ENCODE measurements at regions not wholly inside any gene's neighbourhood (a gene's known extent, or its start where the extent isn't known, plus 50 kb on each side); places are given as distances from the start of the nearest gene placed in this dataset.

- no peak overlapping the region for H3K4me3 ChIP-seq (ENCODE audit: low read length)
- no peak for TF ChIP-seq CTCF (conservative IDR thresholded peaks at IDR 0.05; ENCODE audit: low read length)
- no peak for DNase-seq (ENCODE audit: low read depth)
Measured at GRCh38 chr7:27315066-27315465, 72.5 kb downstream of the EVX1 start.

- TF ChIP-seq CTCF (conservative IDR thresholded peaks at IDR 0.05; ENCODE audit: low read length): no peak
- DNase-seq (ENCODE audit: low read depth): peak; percentile 36
- no peak overlapping the region for H3K4me3 ChIP-seq (ENCODE audit: low read length)
Measured at GRCh38 chr7:27316311-27316710, 73.7 kb downstream of the EVX1 start.

- no peak overlapping the region for H3K4me3 ChIP-seq (ENCODE audit: low read length)
- TF ChIP-seq CTCF (conservative IDR thresholded peaks at IDR 0.05; ENCODE audit: low read length): no peak
- DNase-seq (ENCODE audit: low read depth): no peak
Measured at GRCh38 chr7:27324246-27324645, 81.6 kb downstream of the EVX1 start.

- peak; percentile 9; the same call in 1 of the 2 replicates for TF ChIP-seq CTCF (conservative IDR thresholded peaks at IDR 0.05; ENCODE audit: low read length)
- no peak overlapping the region for H3K4me3 ChIP-seq (ENCODE audit: low read length)
- DNase-seq (ENCODE audit: low read depth): no peak
Measured at GRCh38 chr7:27329909-27330308, 87.3 kb downstream of the EVX1 start.

- DNase-seq (ENCODE audit: low read depth): no peak
- no peak for TF ChIP-seq CTCF (conservative IDR thresholded peaks at IDR 0.05; ENCODE audit: low read length)
Measured at GRCh38 chr7:27339478-27339877, 96.9 kb downstream of the EVX1 start.

GRCh38 chr7:27344471-27344870 lies 101.9 kb downstream of the EVX1 start:
- no peak overlapping the region for H3K4me3 ChIP-seq (ENCODE audit: low read length)
- TF ChIP-seq CTCF (conservative IDR thresholded peaks at IDR 0.05; ENCODE audit: low read length): no peak
- peak; percentile 34 for DNase-seq (ENCODE audit: low read depth)

More at GRCh38 chr7:27339478-27339877, 96.9 kb downstream of the EVX1 start:
- no peak overlapping the region for H3K4me3 ChIP-seq (ENCODE audit: low read length)

GRCh38 chr7:27345164-27345887 lies 102.7 kb downstream of the EVX1 start:
- H3K4me3 ChIP-seq (ENCODE audit: low read length): no peak overlapping the region
- no peak for DNase-seq (ENCODE audit: low read depth)
- no peak for TF ChIP-seq CTCF (conservative IDR thresholded peaks at IDR 0.05; ENCODE audit: low read length)
